HEK293T (cell line): ENCODE measurements at regions not wholly inside any gene's neighbourhood (a gene's known extent, or its start where the extent isn't known, plus 50 kb on each side); places are given as distances from the start of the nearest gene placed in this dataset.
"Not testable (repeated sequence)": the region's sequence is repeated elsewhere in the genome, so short reads cannot be mapped to it uniquely, and the experiment has no call there.

Source experiments
- CTCF ChIA-PET: fragments of 350-600 bp; formaldehyde crosslinking; extraction: SDS; loops from one replicate; lab custom pipeline; 2021; ENCODE audit warnings: antibody characterized with exemption, inconsistent platforms; lab: Yijun Ruan, JAX
- POLR2A ChIA-PET: fragments of 350-600 bp; formaldehyde crosslinking; extraction: SDS; loops from one replicate; lab custom pipeline; 2020; ENCODE audit warnings: antibody characterized with exemption, inconsistent platforms; lab: Yijun Ruan, JAX
- DNase-seq: peaks from one replicate; pipeline ENCODE4 v3.0.0; 2012; ENCODE audit warnings: mixed read lengths; ENCODE audit errors: extremely low spot score
- ARNT ChIP-seq: fragments of 450-650 bp; IDR thresholded peaks from 2 replicates; pipeline ENCODE4 v1.6.1; 2017; ENCODE audit warnings: mild to moderate bottlenecking
- BHLHE40 ChIP-seq: fragments of 450-650 bp; IDR thresholded peaks from 2 replicates; pipeline ENCODE4 v1.6.1; 2016; ENCODE audit warnings: mild to moderate bottlenecking, moderate library complexity, borderline replicate concordance
- CTBP1 ChIP-seq: fragments of 450-650 bp; IDR thresholded peaks from 2 replicates; pipeline ENCODE4 v1.6.1; 2016; ENCODE audit warnings: borderline replicate concordance
- ELF4 ChIP-seq: fragments of 450-650 bp; IDR thresholded peaks from 2 replicates; pipeline ENCODE4 v1.6.1; 2017; ENCODE audit warnings: antibody characterized with exemption
- FOXA1 ChIP-seq: fragments of 450-650 bp; IDR thresholded peaks from 2 replicates; pipeline ENCODE4 v1.6.1; 2016; ENCODE audit warnings: mild to moderate bottlenecking
- FOXK2 ChIP-seq: fragments of 450-650 bp; IDR thresholded peaks from 2 replicates; pipeline ENCODE4 v1.6.1; 2016; ENCODE audit warnings: mild to moderate bottlenecking
- FOXM1 ChIP-seq: fragments of 450-650 bp; IDR thresholded peaks from 2 replicates; pipeline ENCODE4 v1.6.1; 2017; ENCODE audit warnings: mild to moderate bottlenecking, borderline replicate concordance
- HDGF ChIP-seq: fragments of 450-650 bp; IDR thresholded peaks from 2 replicates; pipeline ENCODE4 v1.6.1; 2017; ENCODE audit warnings: antibody characterized with exemption, borderline replicate concordance
- L3MBTL2 ChIP-seq: fragments of 450-650 bp; conservative IDR thresholded peaks from 2 replicates; pipeline ENCODE4 v1.6.1; 2016; ENCODE audit warnings: mild to moderate bottlenecking
- LEF1 ChIP-seq: fragments of 450-650 bp; IDR thresholded peaks from 2 replicates; pipeline ENCODE4 v1.6.1; 2017; ENCODE audit warnings: mild to moderate bottlenecking, borderline replicate concordance
- NFRKB ChIP-seq: fragments of 450-650 bp; IDR thresholded peaks from 2 replicates; pipeline ENCODE4 v1.6.1; 2016; ENCODE audit warnings: mild to moderate bottlenecking, moderate library complexity
- SP1 ChIP-seq: fragments of 450-650 bp; IDR thresholded peaks from 2 replicates; pipeline ENCODE4 v1.6.1; 2017
- SUZ12 ChIP-seq: fragments of 450-650 bp; IDR thresholded peaks from 2 replicates; pipeline ENCODE4 v1.6.1; 2016; ENCODE audit warnings: mild to moderate bottlenecking
- TARDBP ChIP-seq: fragments of 450-650 bp; IDR thresholded peaks from 2 replicates; pipeline ENCODE4 v1.6.1; 2016
- ZNF384 ChIP-seq: fragments of 450-650 bp; IDR thresholded peaks from 2 replicates; pipeline ENCODE4 v1.6.1; 2016
- TF ChIP-seq, protein P1 (sequence below): fragments of 450-650 bp; IDR thresholded peaks from 2 replicates; pipeline ENCODE4 v1.6.1; 2016

DNA sequence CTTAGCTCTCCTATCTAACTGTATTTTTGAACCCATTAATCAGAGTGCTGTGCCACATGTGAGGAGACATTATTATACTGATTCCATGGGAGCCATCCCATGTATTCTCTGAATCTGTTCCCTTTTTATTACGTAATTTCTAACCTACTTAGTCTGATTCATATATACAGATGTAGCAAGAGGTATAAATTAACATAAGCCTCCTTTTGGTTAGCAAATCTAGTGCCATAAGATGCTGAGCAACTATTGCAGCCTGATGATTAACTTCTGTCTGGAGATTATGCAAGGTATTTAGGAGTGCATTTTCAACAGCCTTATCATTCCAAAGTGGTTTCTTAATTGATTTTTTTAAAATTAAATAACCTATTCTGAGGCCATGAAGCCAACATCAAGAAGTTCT is 80.2 kb upstream of the EPCAM start:
- TF ChIP-seq SUZ12 (no peak), BHLHE40 (no peak), ARNT (no peak), TARDBP (no peak), HDGF (no peak), NFRKB (no peak), FOXA1 (no peak)
- CTCF ChIA-PET, result no interaction called here
- no peak for DNase-seq
- POLR2A ChIA-PET, result no interaction called here

DNA sequence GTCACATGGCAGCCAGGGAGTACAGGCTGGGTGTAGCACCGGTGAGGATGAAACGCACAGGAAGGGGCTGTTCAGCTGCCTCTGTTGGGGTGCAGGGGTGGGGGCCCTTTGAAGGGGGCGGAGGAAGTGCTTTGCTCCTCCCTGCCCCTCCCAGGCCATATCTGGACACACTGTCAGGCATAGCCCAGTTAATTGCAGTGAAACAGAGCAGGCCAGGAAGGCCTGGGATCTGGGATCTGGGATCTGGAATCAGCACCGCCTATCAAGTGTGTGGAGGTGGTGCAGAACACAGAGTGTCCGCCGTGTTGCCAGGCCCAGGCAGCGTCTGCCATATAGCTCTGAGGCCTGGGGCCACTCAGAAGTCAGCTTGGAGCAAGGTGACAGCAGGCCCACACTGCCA is 85.5 kb upstream of the EPCAM start:
- no peak for DNase-seq
- ChIA-PET POLR2A (no interaction called here), CTCF (no interaction called here)
- TF ChIP-seq HDGF (no peak), CTBP1 (no peak), SUZ12 (no peak), BHLHE40 (no peak), SP1 (no peak), L3MBTL2 (no peak), TARDBP (no peak), ARNT (no peak)
- TF ChIP-seq, protein P1, sequence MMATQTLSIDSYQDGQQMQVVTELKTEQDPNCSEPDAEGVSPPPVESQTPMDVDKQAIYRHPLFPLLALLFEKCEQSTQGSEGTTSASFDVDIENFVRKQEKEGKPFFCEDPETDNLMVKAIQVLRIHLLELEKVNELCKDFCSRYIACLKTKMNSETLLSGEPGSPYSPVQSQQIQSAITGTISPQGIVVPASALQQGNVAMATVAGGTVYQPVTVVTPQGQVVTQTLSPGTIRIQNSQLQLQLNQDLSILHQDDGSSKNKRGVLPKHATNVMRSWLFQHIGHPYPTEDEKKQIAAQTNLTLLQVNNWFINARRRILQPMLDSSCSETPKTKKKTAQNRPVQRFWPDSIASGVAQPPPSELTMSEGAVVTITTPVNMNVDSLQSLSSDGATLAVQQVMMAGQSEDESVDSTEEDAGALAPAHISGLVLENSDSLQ, result no peak

DNA sequence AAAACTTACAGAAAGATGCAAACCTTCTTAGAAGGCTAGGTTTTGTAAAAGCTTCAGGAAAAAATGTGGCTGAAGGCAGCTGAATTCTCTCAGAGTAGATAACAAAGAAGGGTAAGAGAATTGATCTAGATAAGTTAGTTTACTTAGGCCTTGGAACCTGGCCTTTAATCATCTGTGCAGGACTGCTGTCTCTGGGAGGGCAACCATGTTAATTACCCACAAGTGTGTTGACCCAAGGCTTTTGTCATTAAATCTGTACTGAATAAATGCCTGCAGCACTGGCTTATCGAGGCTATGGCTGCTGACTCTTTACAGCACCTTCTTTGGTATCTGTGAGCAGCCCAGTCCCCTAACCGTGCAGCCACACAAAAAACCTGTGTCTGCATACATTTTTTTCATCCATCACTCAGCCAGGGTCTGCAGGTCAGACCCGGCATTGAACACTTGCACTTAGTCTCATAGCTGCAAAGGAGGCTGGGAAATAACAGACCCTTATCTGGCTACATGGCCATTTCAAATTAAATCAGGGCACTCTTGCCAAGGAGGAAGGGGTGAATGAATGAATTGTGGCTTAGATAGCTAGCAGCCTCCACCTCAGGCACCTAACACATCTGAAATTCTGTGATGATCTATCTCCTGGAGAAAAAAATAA is 86.4 kb upstream of the EPCAM start:
- TF ChIP-seq NFRKB (no peak), FOXK2 (no peak), BHLHE40 (no peak), SP1 (no peak), FOXA1 (no peak), HDGF (no peak), CTBP1 (no peak), FOXM1 (no peak), L3MBTL2 (no peak)
- TF ChIP-seq, protein P1, result no peak
- POLR2A ChIA-PET, result no interaction called here
- CTCF ChIA-PET, result no interaction called here
- no peak for DNase-seq

DNA sequence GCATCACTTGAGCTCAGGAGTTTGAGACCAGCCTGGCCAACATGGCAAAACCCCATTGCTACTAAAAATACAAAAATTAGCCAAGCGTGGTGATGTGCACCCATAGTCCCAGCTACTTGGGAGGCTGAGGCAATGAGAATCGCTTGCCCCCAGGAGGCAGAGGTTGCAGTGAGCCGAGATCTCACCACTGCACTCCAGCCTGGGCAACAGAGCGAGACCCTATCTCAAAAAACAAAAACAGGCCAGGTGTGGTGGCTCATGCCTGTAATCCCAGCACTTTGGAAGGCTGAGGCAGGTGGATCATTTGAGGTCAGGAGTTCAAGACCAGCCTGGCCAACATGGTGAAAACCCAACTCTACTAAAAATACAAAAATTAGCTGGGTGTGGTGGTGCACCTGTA is 89.6 kb upstream of the EPCAM start:
- DNase-seq, CTCF ChIA-PET, POLR2A ChIA-PET: not testable (repeated sequence)

DNA sequence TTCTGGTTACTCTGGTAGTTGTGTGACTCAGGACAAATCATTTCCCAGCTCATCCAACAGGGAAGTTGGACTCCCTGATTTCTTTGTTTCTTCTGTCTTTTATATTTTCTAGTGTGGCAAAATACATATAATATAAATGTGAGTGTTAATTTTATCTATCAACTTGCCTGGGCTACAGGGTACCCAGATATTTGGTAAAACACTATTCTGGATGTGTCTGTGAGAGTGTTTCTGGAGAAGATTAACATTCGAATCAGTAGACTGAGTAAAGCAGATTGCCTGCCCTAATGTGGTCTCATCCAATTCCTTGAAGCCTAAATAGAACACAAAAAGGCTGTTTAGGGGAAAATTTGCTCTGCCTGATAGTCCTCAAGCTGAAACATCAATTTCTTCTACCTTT is 91.1 kb upstream of the EPCAM start:
- no peak for TF ChIP-seq SUZ12
- TF ChIP-seq NFRKB, result no peak
- no peak for DNase-seq
- ChIA-PET POLR2A (no interaction called here), CTCF (no interaction called here)

DNA sequence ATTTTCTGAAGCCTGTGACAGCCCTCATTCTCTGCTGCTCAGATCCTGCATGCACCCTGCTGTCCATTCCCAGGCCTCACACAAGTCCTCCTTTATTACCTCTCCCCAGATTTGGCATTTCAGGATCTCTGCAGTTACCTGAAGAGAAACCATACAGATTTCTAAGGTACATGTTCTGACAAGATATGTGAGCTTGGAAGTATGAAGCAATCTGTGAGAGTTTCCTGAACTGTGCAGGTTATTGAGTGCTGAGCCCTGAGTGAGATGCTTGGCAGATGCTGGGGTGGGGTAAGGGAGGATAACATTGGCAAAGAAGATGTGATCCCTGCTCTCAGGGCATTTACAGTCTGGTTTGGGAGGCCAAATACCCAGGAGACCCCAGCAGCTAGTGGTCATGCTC is 91.9 kb upstream of the EPCAM start:
- TF ChIP-seq SP1 (no peak), SUZ12 (no peak), L3MBTL2 (no peak), LEF1 (no peak), HDGF (no peak), NFRKB (no peak), FOXM1 (no peak), CTBP1 (no peak), TARDBP (no peak), ZNF384 (no peak), ELF4 (no peak), FOXA1 (no peak), ARNT (no peak), BHLHE40 (no peak), FOXK2 (no peak)
- TF ChIP-seq, protein P1, result no peak
- CTCF ChIA-PET, result interaction anchor here (0.6 kb wide), 1 partner anchor 20 kb away, joined by 3 read pairs; no protein-coding TSS in a partner anchor
- no peak for DNase-seq
- POLR2A ChIA-PET, result no interaction called here

DNA sequence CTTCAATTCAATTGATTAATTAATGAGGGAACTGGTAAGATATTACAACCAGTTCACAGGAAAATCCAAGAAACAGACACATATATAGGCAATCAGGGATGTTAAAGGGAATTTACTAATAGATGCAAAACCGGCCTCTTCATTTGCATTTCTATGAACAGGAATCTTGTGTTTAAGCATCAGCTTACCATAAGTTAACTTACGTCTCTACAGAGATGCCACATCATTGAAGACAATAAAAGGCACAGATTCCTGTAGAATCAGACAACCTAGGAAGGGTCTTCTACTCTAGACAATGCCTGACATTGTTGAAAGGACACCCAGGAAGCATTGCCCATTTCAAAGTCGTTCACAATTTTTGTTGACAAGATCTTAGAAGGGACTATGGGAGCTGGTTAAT is 93.0 kb upstream of the EPCAM start:
- DNase-seq, result no peak
- TF ChIP-seq ELF4, result no peak
- no peak for TF ChIP-seq CTBP1
- ChIA-PET POLR2A (no interaction called here), CTCF (interaction anchor here (0.7 kb wide), 1 partner anchor 16 kb away, joined by 5 read pairs; no protein-coding TSS in a partner anchor)
